ENCODE measurements at regions not wholly inside any gene's neighbourhood (a gene's known extent, or its start where the extent isn't known, plus 50 kb on each side); places are given as distances from the start of the nearest gene placed in this dataset.
"Not testable (repeated sequence)": the region's sequence is repeated elsewhere in the genome, so short reads cannot be mapped to it uniquely, and the experiment has no call there.

DNA sequence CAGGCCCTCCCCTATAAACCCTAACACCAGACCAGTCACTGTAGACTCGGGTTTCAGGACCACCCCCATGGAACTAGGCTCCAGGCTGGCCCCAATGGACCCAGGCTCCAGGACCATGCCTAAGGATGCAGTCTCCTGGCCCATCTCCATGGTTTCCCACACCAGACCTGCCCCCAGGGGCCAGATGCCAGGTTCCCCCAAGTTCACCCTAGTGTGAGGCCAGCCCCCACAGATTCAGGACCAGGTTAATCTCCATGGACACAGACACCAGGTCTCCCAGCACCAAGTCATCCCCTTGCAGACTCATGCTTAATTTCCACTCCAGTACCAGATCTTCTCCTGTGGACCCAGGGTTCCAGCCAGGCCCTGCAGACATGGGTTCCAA is 103.8 kb upstream of the LANCL2 start:
- DNase-seq, result no peak

DNA sequence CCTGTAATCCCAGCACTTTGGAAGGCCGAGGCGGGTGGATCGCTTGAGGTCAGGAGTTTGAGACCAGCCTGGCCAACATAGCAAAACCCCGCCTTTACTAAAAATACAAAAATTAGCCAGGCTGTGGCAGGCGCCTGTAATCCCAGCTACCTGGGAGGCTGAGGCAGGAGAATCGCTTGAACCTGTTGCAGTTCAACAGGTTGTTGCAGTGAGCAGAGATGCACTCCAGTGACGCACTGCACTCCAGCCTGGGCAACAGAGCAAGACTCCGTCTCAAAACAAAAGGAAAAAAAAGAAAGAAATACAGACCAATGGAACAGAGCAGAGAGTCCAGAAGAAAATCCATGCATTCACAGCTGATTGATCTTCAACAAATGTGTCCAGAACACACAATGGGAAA is 99.8 kb upstream of the LANCL2 start:
- not testable (repeated sequence) for DNase-seq

DNA sequence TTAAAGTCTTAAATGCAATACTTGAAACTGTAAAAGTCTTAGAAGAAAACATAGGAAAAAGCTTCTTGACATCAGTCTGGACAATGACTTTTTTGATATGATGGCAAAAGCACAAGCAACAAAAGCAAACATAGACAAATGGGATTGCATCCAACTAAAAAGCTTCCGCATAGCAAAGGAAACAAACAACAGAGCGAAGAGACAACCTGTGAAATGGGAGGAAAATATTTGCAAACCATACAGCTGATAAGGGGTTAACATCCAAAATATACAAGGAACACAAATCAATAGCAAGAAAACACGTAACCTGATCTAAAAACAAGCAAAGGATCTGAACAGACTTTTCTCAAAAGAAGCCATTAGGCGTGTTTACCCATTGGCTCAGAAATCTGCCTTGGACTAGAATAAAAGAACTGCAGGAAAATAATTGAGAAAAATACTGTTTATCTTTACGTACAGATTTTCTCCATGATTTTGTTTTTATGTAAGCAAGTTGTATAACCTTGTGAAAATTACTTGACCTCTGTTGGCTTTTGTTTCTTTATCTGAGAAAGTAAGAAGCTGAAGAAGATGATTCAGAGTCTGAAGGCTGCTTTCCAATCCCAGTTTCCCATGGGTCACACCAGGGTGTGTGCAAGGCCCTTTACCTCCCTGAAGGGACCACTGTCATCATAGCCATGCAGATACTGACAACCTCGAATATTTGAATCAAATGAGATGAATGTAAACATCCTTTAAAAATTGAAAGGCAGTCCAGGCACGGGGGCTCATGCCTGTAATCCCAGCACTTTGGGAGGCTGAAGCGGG is 99.1 kb upstream of the LANCL2 start:
- DNase-seq, result no peak

DNA sequence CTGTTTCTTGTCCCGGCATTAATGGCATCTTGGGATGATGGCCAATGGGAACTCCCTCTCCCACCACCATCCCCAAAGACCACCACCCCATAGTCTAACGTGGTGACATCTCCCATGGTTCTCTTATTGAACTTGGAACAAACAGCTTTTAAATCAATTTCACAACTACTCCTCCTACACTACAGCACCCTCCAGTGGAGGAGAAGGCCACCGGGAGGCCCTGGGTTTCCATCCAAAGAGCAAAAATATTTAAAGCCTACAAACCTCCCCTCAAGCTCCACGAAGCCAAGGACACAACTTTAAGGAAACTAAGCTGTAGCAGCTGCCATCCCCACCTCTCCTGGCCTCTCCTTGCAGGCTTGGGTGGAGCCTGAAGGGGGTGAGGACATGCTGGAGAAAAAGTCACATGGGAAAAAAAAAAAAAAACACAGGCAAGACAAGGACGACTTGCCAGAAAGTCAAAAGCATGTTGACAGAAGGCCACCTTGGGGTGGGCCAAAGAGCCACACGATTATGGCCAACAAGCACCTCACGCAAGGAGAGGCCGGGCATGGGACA is 94.0 kb upstream of the LANCL2 start:
- DNase-seq, result no peak

DNA sequence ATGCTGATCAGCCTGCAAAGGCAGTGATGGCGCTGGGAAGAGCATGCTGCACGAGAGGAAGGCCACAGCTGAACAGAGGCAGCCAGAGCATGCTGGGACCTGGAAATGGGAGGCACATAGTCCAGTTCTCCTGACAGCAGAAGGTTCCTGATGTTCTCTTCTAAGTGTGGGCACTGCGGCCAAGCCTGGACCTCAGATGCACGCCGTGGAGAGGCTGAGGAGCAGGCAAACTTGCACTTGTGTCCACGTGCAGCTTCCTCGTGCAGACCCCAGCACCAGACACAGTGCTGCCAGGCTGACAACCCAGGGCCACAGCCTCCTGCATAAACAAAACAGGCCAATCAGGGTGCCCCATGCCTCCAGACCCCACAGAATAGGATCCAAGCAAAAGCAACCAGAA is 93.5 kb upstream of the LANCL2 start:
- no peak for DNase-seq

DNA sequence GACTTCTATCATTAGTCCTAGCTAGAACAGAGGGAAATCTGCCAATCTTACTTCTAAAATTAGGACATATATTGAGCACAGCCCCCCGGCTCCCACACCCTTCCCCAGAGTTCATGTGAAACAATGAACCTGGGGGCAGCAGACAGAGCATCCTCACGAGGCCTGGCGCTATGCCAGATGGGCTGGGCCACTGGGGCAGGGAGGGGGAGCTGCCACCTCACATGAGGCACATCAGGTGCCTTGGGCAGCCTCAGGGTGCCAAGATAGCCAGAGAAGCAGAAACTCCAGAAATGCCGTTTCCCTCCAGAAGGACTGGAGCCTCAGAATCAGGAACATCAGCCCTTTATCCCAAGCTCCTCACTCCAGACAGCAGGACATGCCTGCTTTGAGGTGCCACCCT is 92.8 kb upstream of the LANCL2 start:
- DNase-seq, result no peak

DNA sequence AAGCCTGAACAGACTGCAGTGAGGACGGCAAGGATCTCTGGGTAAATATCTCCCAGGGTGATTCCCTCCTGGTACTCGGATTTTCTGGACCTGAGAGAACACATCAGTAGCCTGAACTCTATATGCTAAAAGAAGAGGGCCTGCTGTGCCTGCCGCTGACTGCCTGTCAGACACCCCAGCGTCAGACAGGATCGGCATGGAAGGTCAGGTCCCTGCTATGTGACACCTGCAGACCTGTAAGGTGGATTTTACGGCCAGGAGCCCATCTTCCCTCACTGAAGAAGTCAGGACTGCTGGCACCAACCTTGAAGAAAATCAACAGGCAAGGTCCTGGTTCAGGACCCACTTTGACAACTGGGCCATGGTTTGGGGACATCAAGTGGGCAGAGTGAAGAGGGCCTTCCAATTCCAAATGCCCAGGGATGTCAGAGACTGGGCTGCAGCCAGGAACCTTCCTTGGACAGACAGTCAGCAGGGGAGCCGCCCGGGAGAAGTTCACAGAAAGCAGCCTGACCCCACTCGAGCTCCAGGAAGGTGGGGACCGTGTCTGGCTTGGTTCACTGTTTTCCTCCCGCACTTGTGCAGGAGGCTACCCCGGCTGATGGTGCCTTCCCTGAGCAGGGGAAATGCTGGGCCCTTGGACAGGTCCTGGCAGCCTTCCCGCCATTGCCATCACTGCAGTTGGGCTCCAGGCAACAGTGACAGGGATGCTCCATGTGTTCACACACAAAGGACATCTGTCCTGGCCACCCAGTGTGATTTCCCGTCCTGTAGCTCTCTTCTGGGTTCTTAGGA is 91.8 kb upstream of the LANCL2 start:
- no peak for DNase-seq

DNA sequence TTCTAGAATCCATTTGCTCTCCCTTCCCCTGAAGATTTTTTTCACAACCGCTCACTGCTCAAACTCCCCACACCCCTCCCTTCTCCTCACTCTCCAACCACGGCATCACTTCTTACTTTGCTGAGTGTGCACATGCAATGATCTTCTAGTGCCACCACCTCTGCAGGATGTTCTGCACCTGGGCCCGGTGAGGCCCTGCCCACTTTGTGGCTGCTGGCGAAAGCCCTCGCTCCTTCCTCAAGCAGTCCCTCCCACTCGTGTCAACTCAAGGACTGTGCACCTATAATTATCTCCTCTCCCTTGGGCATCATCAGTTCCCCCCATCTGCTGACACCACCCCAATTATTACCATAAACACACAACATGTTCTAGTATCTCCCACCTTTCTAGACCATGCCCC is 91.0 kb upstream of the LANCL2 start:
- DNase-seq, result no peak

DNA sequence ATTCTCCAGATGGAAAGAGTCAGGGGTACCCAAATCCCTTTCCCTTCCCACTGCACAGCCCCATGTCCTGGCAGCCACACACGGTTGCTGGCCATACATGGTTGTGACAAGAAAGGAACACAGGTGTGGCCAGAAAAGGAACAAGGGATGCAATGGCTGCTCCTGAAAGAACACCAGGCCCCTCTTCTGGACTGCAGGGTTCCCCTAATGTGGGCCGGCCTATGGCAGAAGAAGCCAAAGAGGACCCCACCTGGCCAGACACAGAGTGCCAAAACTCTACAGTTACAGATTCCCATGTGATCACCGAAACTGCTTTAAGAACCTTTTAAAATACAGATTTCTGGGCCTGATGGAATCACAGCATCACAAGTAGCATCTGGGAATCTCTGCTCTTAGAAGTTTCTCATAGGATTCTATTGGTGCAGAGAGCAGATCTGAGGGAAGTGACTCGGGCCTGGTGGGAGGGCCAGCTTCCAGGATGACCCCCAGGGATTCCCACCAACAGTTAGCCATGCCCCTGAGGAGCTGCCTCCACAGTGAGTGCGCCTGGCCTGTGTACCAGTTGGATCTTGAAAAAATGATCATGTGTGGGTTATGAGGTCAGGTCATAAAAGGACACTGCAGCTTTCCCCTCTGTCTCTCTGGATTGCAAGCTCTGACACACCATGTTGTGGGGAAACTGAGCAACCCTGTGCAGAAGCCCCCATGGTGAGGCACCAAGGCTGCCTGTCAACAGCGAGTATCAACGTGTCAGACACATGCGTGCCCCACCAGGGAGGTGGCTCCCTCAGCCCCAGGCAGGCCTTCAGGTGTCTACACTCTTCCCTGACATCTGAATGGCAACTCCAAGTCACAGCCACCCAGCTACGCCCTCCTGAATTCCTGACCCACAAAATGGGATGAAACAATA is 89.6 kb upstream of the LANCL2 start:
- no peak for DNase-seq

DNA sequence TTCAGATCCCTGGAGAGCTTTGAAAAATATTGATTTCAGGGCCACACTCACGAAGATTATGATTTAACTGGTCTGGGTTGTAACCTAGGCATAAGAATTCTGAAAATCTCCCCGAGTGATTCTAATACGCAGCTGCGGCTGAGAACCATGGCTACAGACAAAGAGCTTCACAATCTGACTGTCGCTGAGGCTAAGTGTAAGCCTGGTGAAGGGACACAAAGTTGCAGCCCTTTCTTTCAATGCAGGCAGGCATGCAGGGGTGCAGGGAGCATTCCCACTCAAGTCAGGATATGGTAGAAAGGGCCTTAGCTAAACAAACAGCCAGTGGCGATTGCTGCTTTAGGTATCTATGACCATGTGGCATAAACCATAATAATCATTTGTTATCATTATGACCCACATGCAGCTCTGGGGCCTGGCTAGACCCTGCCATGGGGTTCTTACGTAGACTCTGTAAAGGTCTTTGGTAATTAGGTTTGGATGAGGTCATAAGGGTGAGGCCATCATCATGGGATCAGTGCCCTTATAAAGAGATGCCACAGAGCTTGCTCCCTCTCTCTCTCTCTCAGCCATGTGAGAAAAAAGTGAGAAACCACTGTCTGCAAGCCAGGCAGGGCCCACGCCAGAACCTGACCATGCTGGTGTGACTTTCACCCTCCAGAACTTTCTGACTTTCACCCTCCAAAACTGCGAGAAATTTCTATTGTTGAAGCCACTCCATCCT is 88.4 kb upstream of the LANCL2 start:
- DNase-seq, result no peak

DNA sequence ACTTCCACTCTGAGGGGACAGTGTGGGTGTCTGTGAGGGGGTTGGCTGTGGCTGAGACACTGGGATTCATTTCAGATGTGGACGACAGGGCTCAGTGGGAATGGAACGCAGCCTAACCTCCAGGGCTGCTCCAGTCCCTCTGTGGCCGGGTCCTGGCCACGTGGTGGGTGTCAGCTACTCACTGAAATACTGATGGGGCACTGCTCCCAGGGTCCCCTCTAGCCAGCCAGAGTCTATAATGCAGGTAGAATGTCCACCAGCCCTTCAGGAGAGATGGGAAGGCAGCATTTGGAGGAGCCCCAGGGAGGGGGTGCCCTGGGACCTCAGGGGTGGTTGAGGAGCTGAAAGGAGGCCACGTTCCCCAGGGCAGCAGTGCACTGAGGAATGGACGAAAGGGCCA is 87.2 kb upstream of the LANCL2 start:
- no peak for DNase-seq

DNA sequence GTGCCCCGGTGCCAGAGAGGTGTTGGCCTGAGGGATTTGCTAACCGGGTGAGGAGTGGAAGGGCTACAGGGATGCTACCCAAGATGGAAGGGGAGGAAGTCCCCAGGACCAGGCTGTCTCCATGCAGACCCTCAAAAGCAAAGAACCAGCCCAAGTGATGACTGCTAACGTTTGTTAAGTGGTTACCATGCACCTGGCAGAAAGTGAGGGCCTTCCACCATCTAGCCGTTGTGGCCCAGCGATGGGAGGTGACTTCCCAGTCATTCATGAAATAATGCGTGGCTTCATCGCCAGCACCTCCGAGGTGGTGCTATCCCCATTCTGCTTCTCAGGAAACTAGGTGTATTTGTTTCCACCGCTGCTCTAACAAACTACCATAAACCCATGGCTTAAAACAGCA is 86.8 kb upstream of the LANCL2 start:
- no peak for DNase-seq

DNA sequence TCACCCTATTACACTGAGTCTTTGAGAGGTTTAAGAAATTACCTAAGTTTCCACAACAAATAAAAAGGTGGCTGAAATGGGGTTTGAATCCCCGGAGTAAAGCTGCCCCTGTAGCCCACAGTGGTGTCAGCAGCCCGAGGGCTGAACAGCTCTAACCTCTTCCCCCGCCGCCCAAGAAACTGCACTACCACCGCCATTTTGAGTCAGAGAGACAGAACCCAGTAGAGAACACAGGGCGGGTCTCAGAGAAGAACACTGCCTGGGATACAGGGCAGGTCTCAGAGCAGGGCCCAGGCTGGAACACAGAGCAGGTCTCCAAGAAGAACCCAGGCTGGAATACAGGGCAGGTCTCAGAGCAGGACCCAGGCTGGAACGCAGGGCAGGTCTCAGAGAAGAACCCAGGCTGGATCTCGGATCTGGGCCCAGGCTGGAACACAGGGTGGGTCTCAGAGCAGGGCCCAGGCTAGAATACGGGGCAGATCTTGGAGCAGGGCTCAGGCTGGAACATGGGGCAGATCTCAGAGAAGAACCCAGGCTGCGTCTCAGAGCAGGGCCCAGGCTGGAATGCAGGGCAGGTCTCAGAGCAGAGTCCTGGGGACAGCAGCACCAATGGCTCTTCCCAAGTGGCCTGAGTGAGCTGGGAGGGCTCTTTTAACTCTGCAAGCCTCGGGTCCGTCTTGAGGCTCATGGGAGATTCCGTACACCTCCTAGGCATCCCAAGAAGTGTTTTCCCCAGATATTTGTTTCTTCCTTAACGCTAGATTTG is 85.9 kb upstream of the LANCL2 start:
- no peak for DNase-seq

DNA sequence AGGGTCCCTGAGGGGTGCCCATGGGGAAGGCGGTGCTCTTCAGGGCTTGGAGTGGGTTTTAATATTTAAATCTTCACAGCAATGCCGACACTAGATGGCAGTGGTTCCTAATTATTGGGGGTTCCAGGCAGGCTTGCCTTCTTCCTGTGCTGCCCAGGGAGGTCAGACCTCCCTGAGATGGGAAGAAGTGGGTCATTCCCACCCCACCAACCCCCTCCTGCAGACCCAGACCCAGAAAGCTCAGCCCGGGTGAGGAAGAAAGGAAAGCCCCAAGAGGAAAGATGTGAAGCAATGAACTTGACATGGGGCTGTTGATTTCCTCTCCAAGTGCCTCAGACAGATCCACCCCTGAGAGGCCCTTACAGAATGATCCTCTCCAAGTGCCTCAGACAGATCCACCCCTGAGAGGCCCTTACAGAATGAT is 85.1 kb upstream of the LANCL2 start:
- peak; percentile 44 for DNase-seq

DNA sequence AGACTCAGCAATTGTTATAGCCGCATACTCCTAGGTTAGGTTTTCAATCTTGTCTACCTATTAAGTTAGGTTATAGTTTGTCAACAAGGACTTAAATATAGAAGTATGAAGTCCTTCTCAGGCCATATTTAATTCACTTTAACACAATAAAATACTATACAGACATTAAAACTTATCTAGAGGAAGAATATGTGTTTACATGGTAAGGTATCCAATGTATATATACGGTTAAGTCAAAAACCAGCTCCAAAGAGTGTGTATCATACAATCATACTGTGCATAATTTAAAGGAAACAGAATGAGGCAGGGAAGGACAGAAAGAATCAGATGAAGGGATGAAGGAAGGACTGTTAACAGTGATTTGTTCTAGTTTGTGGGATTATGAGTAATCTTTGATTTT is 79.5 kb upstream of the LANCL2 start:
- DNase-seq, result no peak

DNA sequence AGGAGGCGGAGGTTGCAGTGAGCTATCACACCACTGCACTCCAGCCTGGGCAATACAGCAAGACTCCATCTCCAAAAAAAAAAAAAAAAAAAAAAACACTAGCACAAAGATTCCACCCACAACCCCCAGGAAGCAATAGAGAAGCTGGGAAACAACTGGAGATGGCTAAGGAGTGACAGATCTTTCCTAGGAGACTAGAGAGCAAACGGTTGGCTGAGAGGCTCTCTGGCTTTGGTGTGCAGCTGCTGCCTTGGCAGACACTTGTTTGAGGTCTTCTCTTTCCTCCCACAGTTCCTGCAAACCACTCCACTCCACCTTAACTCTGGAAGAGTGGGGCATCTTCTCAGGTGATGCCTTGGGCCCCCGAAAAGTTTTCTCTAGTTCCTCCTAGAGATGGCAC is 78.5 kb upstream of the LANCL2 start:
- DNase-seq, result no peak

DNA sequence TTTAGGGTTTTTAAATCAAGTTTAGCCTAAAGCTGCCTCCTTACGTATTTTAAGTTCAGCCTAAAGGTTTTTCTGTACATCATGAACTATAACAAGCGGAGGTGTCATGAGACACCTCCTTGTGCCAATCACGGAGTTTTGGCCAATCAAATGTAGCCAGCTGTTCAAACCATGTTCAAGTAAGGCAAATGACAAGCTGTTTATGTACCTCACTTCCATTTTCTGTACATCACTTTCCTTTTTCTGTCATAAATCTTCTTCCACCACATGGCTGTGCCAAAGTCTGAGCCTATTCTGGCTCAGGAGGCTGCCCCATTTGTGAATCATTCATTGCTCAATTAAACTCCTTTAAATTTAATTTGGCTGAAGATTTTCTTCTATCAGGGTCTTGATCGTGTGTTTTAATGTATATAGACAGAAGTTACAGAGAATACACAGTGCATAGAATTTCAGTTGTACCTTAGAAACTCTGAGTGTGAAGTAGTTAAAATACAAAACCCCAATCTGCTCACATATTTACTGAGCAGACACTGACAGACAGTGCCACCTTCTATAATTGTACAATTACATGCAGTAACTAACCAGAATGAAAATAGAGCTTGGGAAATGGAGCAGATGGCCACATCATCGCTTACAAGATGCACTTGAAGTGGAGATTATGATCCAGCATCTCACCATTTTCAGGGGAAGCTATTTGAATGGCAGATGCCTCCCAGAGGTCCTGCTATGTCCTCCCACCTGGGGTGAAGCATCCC is 76.9 kb upstream of the LANCL2 start:
- no peak for DNase-seq

DNA sequence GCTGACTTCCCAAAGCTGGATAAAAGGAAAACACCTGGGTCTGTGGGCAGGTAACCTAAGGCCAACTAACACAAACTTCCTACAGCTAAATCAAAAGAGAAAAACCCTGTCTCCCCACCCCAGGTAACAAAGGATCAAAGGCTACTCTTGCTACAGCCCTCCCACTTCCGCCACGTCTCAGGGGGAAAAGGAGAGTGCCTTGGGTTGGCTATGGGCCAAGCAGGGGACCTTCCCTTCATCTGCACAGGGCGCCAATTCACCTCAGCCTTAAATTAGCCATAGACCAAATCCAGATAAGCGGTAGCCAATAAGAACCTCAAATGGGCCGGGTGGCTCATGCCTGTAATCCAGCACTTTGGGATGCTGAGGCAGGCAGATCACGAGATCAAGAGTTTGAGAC is 69.1 kb upstream of the LANCL2 start:
- no peak for DNase-seq

DNA sequence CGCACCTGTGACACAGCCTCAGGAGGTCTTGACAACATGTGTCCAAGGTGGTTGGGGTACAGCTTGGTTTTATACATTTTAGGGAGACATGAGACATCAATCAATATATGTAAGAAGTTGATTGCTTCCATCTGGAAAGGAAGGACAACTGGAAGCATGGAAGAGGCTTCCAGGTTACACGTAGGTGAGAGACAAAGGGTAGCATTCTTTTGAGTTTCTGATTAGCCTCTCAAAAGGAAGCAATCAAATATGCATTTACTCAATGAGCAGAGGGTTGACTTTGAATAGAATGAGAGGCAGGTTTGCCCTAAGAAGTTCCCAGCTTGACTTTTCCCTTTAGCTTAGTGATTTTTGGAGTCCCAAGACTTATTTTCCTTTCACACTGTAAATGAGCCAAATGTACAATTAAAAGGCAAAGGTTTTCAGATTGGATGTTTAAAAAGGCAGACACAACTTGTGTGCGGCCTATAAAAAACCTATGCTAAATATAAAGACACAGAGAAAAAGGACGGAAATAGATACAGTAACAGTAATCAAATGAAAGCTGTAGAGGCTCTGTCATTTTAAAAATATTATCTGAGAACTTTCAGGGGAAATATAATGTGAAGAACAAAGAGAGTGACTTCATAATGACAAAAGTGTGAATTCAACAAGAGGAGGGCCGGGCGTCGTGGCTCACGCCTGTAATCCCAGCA is 65.7 kb upstream of the LANCL2 start:
- no peak for DNase-seq

DNA sequence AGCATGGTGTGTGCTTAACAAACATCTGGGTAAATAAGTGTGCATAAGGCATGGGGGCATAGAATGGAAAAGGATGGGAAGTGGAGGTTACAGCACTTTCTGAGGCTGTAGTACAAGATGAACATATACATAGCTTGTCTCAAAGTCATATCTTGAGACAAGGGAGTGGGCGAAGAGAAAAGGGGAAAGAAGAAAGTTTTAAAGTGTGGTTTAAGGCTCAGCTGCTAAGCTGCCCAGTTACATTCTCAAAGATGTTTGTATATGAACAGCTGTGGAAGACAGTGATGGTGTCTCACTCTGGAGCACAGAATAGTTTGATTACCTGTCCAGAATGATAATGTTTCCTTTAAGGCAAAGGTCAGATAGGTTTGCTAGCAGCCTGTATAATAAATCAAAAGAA is 61.9 kb upstream of the LANCL2 start:
- no peak for DNase-seq
